PFSK-1 (cell line): ENCODE measurements at regions not wholly inside any gene's neighbourhood (a gene's known extent, or its start where the extent isn't known, plus 50 kb on each side); places are given as distances from the start of the nearest gene placed in this dataset.

Experiments used
- FOXP2 ChIP-seq: optimal IDR thresholded peaks from 2 replicates; pipeline ENCODE3; 2011; ENCODE audit warnings: borderline replicate concordance, control low read depth, inconsistent platforms; ENCODE audit not compliant: insufficient read depth; ENCODE audit errors: extremely low read length, extremely low read depth
- POLR2AphosphoS5 ChIP-seq: IDR thresholded peaks from 2 replicates; pipeline ENCODE4 v1.6.1; 2012; ENCODE audit warnings: low read depth, mild to moderate bottlenecking, control low read depth, low read length, moderate library complexity
- SIN3A ChIP-seq: IDR thresholded peaks from 2 replicates; pipeline ENCODE4 v1.6.1; 2012; ENCODE audit warnings: mild to moderate bottlenecking, low read length, moderate library complexity, borderline replicate concordance; ENCODE audit not compliant: insufficient read depth
- TAF1 ChIP-seq: IDR thresholded peaks from 2 replicates; pipeline ENCODE4 v1.6.1; 2012; ENCODE audit warnings: low read length, control low read depth, borderline replicate concordance; ENCODE audit not compliant: insufficient read depth
- TF ChIP-seq, protein P1 (sequence below), 2 experiments: IDR thresholded peaks; 2 replicates each; pipeline versions ENCODE4 v1.6.1 to v1.8.0; 2011 to 2012; ENCODE audit warnings: low read depth in 2 of 2, low read length in 2 of 2, control low read depth in 1 of 2, inconsistent platforms in 1 of 2, mild to moderate bottlenecking in 1 of 2, moderate library complexity in 1 of 2; ENCODE audit not compliant: insufficient read depth in 1 of 2

- no peak for TF ChIP-seq SIN3A
- no peak for TF ChIP-seq POLR2AphosphoS5
- TF ChIP-seq, protein P1, sequence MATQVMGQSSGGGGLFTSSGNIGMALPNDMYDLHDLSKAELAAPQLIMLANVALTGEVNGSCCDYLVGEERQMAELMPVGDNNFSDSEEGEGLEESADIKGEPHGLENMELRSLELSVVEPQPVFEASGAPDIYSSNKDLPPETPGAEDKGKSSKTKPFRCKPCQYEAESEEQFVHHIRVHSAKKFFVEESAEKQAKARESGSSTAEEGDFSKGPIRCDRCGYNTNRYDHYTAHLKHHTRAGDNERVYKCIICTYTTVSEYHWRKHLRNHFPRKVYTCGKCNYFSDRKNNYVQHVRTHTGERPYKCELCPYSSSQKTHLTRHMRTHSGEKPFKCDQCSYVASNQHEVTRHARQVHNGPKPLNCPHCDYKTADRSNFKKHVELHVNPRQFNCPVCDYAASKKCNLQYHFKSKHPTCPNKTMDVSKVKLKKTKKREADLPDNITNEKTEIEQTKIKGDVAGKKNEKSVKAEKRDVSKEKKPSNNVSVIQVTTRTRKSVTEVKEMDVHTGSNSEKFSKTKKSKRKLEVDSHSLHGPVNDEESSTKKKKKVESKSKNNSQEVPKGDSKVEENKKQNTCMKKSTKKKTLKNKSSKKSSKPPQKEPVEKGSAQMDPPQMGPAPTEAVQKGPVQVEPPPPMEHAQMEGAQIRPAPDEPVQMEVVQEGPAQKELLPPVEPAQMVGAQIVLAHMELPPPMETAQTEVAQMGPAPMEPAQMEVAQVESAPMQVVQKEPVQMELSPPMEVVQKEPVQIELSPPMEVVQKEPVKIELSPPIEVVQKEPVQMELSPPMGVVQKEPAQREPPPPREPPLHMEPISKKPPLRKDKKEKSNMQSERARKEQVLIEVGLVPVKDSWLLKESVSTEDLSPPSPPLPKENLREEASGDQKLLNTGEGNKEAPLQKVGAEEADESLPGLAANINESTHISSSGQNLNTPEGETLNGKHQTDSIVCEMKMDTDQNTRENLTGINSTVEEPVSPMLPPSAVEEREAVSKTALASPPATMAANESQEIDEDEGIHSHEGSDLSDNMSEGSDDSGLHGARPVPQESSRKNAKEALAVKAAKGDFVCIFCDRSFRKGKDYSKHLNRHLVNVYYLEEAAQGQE (IDR thresholded peaks at IDR 0.05; ENCODE audit: insufficient read depth in 1 of 2, low read depth in 2 of 2, low read length in 2 of 2): no peak
Measured at GRCh38 chr3:72093992-72094334, 309.0 kb upstream of the PROK2 start.

DNA sequence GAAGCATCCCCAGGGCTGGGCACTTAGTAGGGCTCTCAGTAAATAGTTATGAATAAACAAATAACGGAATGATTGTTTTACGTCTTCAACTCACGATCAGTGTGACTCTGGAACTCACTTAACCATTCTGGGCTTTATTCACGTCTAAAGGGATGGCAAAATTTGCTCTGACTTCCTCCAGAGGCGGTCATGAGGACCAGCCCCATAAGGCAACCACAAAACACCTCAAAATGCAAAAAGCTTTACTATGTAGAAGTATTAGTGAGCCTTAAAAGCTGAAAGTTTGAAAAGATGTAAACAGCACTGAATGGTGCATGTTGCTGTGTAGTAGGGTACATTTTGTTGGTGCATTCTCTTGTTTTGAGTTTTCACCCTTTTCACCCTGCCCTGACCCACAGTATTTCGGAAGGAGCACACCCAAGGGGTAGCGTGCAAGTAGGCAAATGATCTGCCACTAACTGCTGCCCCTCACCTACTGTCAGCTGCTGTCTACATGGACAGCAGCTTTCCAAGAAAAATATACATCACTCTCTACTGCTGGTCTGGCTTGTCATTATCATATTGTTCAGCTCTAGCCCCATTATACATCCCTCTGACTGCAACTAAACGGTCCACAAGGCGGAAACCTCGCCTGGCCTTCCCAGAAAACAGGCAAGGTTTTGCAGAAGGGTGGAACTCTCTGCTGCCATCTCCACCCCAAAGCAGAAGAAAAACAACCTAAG, 308.5 kb upstream of the PROK2 start:
- TF ChIP-seq POLR2AphosphoS5: no peak
- TF ChIP-seq TAF1: no peak
- TF ChIP-seq, protein P1 (IDR thresholded peaks at IDR 0.05; ENCODE audit: insufficient read depth in 1 of 2, low read depth in 2 of 2, low read length in 2 of 2): no peak
- no peak for TF ChIP-seq SIN3A
- TF ChIP-seq FOXP2: no peak

DNA sequence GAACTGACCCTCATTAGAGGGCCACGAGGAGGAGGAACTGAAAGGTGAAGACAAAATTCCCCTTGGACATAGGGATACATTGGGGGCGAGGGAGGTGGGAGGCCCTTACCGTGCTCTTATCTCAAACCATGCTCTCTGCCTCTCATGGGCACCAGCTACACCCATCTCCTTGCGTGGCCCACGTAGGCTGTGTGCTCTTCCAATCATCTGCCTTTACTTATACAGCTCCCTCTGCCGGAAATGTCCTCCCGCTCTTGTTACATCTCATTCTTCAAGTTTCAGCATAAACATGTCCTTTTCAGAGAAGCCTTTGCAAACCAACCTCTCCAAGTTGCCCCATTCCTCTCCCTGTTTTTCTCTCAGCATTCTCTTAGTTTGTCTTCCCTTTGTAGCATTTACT, 307.8 kb upstream of the PROK2 start:
- TF ChIP-seq TAF1: no peak
- TF ChIP-seq POLR2AphosphoS5: no peak
- no peak for TF ChIP-seq SIN3A

DNA sequence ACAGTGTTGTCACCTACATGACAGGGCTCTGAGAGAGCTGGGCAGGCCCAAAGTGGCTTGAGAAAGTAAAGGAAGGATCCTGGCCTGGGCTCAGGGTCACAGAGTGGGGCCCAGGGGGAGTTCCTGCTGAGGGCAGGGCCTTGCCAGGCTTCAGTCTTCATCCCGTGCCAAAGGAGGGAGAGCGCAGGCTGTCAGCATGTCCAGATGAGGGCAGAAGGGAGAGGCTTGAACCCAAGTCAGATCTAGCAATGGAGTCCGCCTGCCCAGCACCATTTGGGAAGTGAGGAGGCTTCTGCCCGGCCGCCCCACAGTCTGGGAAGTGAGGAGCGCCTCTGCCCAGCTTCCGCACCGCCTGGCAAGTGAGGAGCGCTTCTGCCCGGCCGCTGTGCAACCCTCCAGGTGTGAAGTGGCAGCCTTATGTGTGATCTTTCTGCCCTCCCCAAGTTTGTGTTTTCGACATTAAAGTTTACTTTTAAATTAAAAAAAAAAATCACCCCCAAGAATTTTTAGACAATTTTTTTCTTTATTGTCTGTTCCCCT, 303.6 kb upstream of the PROK2 start:
- no peak for TF ChIP-seq POLR2AphosphoS5
- TF ChIP-seq, protein P1 (IDR thresholded peaks at IDR 0.05; ENCODE audit: insufficient read depth in 1 of 2, low read depth in 2 of 2, low read length in 2 of 2): no peak
- no peak for TF ChIP-seq TAF1
- no peak for TF ChIP-seq FOXP2
- no peak for TF ChIP-seq SIN3A

- TF ChIP-seq POLR2AphosphoS5: no peak
- TF ChIP-seq, protein P1 (IDR thresholded peaks at IDR 0.05; ENCODE audit: insufficient read depth in 1 of 2, low read depth in 2 of 2, low read length in 2 of 2): no peak
- no peak for TF ChIP-seq SIN3A
- no peak for TF ChIP-seq FOXP2
- no peak for TF ChIP-seq TAF1
Measured at GRCh38 chr3:72087420-72087819, 302.5 kb upstream of the PROK2 start.
